GM12874 (cell line): ENCODE measurements at regions not wholly inside any gene's neighbourhood (a gene's known extent, or its start where the extent isn't known, plus 50 kb on each side); places are given as distances from the start of the nearest gene placed in this dataset.
A peak's percentile ranks its signal among the peaks of the same experiment; 100 is the strongest.

ENCODE experiments used
- CTCF ChIP-seq: IDR thresholded peaks from 2 replicates; pipeline ENCODE4 v1.5.1; 2011; ENCODE audit warnings: low read depth, mild to moderate bottlenecking, control low read depth, low read length, moderate library complexity; ENCODE audit not compliant: insufficient read depth

- no peak for TF ChIP-seq CTCF
These were observed 169.9 kb upstream of the CST7 start for GRCh38 chr20:24779131-24779530.

- TF ChIP-seq CTCF: no peak
These were observed 169.1 kb upstream of the CST7 start for GRCh38 chr20:24779946-24780345.

- no peak for TF ChIP-seq CTCF
These were observed 168.2 kb upstream of the CST7 start for GRCh38 chr20:24780674-24781417.

- peak; percentile 41 for TF ChIP-seq CTCF
These were observed 167.6 kb upstream of the CST7 start for GRCh38 chr20:24781418-24781980.

- no peak for TF ChIP-seq CTCF
These were observed 166.8 kb upstream of the CST7 start for GRCh38 chr20:24782301-24782700.

- no peak for TF ChIP-seq CTCF
These were observed 166.1 kb upstream of the CST7 start for GRCh38 chr20:24782801-24783630.
